ENCODE measurements at regions not wholly inside any gene's neighbourhood (a gene's known extent, or its start where the extent isn't known, plus 50 kb on each side); places are given as distances from the start of the nearest gene placed in this dataset.

DNA sequence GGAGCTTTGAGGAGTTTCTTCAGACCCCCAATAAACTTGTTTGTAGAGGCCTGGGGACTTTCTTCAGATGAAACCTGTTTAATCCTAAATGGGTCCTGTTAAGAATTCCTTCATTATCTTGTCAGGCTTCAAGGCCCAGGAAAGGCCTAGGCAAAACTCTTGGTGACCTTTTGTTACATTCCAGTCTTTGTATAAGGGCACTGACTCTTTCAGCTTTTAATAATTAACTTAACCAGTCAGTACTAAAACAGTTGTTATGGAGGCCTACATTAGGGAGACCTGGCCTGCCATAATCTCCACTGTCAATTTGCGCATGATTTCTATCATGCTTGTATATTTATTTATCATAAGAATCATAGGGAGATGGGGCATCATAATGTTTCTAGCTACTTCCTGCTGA is 110.2 kb downstream of the FCRL5 start:
- TF ChIP-seq, protein P1, sequence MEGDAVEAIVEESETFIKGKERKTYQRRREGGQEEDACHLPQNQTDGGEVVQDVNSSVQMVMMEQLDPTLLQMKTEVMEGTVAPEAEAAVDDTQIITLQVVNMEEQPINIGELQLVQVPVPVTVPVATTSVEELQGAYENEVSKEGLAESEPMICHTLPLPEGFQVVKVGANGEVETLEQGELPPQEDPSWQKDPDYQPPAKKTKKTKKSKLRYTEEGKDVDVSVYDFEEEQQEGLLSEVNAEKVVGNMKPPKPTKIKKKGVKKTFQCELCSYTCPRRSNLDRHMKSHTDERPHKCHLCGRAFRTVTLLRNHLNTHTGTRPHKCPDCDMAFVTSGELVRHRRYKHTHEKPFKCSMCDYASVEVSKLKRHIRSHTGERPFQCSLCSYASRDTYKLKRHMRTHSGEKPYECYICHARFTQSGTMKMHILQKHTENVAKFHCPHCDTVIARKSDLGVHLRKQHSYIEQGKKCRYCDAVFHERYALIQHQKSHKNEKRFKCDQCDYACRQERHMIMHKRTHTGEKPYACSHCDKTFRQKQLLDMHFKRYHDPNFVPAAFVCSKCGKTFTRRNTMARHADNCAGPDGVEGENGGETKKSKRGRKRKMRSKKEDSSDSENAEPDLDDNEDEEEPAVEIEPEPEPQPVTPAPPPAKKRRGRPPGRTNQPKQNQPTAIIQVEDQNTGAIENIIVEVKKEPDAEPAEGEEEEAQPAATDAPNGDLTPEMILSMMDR (IDR thresholded peaks at IDR 0.05; ENCODE audit: unreplicated experiment) = no peak
- H3K4me3 Mint-ChIP-seq = no peak overlapping the region
- no peaks in the 10 kb centered on the region for H3K36me3 Mint-ChIP-seq
- H3K4me1 Mint-ChIP-seq = peaks cover 11% of the 10 kb centered on the region
- no peaks in the 10 kb centered on the region for H3K9me3 Mint-ChIP-seq
- peak overlapping the region; percentile 16 for H3K27ac Mint-ChIP-seq
- no peaks in the 10 kb centered on the region for H3K27me3 Mint-ChIP-seq (ENCODE audit: low read depth)
- DNase-seq (ENCODE audit: low spot score in 2 of 2, unreplicated experiment in 2 of 2) = no peak

DNA sequence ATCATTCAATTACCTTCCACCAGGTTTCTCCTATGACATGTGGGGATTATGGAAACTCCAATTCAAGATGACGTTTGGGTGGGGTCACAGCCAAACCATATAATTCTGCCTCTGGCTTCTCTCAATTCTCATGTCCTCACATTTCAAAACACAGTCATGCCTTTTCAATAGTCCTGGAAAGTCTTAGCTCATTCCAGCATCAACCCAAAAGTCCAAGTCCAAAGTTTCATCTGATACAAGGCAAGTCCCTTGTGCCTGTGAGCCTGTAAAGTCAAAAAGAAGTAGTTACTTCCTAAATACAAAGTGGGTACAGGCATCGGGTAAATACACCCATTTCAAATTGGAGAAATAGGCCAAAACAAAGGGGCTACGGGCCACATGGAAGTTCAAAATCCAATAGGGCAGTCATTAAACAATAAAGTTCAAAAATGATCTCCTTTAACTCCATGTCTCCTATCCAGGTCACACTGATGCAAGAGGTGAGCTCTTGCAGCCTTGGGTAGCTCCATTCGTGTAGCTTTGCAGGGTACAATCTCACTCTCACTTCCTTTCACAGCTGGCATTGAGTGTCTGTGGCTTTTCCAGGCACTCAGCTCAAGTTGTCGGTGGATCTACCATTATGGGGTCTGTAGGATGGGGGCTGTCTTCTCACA is 112.9 kb downstream of the FCRL5 start:
- H3K4me3 Mint-ChIP-seq = no peak overlapping the region
- DNase-seq (ENCODE audit: low spot score in 2 of 2, unreplicated experiment in 2 of 2) = no peak
- H3K27me3 Mint-ChIP-seq (ENCODE audit: low read depth) = peaks cover 1% of the 10 kb centered on the region
- peaks cover 11% of the 10 kb centered on the region for H3K4me1 Mint-ChIP-seq
- H3K27ac Mint-ChIP-seq = no peak overlapping the region
- H3K36me3 Mint-ChIP-seq = no peaks in the 10 kb centered on the region
- H3K9me3 Mint-ChIP-seq = no peaks in the 10 kb centered on the region
- TF ChIP-seq, protein P1 (IDR thresholded peaks at IDR 0.05; ENCODE audit: unreplicated experiment) = no peak

DNA sequence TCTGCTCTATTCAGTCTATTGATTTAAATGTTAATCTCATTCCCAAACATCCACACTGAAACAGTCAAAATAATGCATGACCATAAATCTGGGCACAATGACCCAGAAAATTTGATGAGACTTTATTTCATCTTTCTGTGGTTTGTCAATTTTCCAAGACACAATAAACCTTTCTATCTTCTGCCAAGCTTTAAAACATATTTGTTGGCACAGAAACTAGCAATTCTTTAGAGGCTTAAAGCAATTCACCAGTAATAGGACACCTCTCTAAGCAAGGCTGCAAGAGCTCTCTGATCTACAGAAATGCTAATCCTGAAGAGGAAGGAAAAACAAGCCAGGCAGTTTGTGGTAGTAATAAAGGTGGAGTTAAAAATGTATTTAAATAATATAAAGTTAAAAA is 113.7 kb downstream of the FCRL5 start:
- TF ChIP-seq, protein P1 (IDR thresholded peaks at IDR 0.05; ENCODE audit: unreplicated experiment) = no peak
- no peak for DNase-seq (ENCODE audit: low spot score in 2 of 2, unreplicated experiment in 2 of 2)
- H3K9me3 Mint-ChIP-seq = no peaks in the 10 kb centered on the region
- peaks cover 11% of the 10 kb centered on the region for H3K4me1 Mint-ChIP-seq
- H3K4me3 Mint-ChIP-seq = no peak overlapping the region
- H3K27me3 Mint-ChIP-seq (ENCODE audit: low read depth) = peaks cover 3% of the 10 kb centered on the region
- H3K27ac Mint-ChIP-seq = no peak overlapping the region
- H3K36me3 Mint-ChIP-seq = no peaks in the 10 kb centered on the region

DNA sequence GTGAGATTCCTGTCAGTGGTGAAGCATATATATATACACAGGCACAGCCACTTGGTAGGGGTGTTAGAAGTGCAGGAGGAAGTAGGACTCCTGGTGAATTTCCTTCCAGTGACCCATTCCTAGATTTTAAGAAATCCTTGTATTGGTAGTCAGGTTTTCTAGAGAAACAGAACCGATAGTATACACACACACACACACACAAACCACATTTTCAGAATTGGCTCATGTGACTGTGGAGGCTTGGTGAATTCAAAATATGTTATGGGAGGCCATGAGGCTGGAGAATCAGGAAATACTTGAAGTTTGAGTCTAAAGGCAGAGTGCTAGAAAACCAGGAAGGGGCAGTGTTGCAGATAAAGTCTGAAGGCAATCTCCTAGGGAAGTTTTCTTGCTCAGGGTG is 114.2 kb downstream of the FCRL5 start:
- Mint-ChIP-seq H3K27me3 (ENCODE audit: low read depth) (peaks cover 3% of the 10 kb centered on the region), H3K9me3 (no peaks in the 10 kb centered on the region), H3K4me1 (peaks cover 11% of the 10 kb centered on the region), H3K4me3 (no peak overlapping the region), H3K36me3 (no peaks in the 10 kb centered on the region), H3K27ac (no peak overlapping the region)
- TF ChIP-seq, protein P1 (IDR thresholded peaks at IDR 0.05; ENCODE audit: unreplicated experiment) = no peak
- DNase-seq (ENCODE audit: low spot score in 2 of 2, unreplicated experiment in 2 of 2) = no peak

DNA sequence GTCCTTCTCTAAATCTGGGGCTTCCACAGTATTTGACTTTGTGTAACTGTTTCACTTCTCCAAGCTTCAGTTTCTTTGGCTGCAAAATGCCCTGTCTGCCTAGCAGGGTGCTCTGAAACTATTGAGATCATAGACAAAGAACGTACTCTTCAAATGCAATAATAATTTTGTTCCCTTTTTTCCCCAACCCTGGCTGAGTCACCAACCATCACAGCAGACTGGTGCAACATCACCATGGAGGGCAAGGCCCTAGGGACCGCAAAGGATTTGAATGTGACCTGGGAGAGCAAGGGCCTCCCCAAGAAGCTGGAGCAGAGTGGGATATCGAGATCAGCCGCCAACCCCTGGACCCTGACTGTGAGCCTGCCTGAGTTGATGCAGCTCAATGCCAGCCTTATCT is 115.0 kb downstream of the FCRL5 start:
- Mint-ChIP-seq H3K36me3 (no peaks in the 10 kb centered on the region), H3K9me3 (no peaks in the 10 kb centered on the region), H3K4me3 (no peak overlapping the region), H3K4me1 (peaks cover 8% of the 10 kb centered on the region), H3K27ac (no peak overlapping the region), H3K27me3 (ENCODE audit: low read depth) (peaks cover 3% of the 10 kb centered on the region)
- TF ChIP-seq, protein P1 (IDR thresholded peaks at IDR 0.05; ENCODE audit: unreplicated experiment) = no peak
- no peak for DNase-seq (ENCODE audit: low spot score in 2 of 2, unreplicated experiment in 2 of 2)

DNA sequence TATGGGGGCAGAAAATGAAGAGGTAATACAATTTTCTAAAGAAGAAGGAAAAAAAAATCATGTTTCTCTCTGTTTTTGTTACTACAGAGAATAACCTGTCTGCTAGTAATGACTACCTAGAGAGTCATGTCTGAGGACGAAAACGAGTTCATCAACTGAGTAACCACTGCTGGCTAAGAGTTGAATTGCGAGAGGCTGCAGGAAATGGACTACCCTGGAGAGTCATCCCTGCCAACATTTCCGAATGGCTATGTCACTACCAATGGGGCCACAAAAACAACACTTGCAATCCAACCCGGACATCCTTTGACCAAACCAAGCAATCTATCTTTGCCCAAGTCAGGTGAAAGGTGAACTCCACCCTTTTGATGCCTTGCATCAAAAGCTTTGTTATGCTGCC is 120.6 kb downstream of the FCRL5 start:
- no peaks in the 10 kb centered on the region for H3K4me1 Mint-ChIP-seq
- H3K36me3 Mint-ChIP-seq = no peaks in the 10 kb centered on the region
- no peak for DNase-seq (ENCODE audit: low spot score in 2 of 2, unreplicated experiment in 2 of 2)
- TF ChIP-seq, protein P1 (IDR thresholded peaks at IDR 0.05; ENCODE audit: unreplicated experiment) = no peak
- H3K9me3 Mint-ChIP-seq = no peaks in the 10 kb centered on the region
- no peak overlapping the region for H3K27ac Mint-ChIP-seq
- peaks cover 3% of the 10 kb centered on the region for H3K27me3 Mint-ChIP-seq (ENCODE audit: low read depth)
- H3K4me3 Mint-ChIP-seq = no peak overlapping the region
